ENCODE measurements at regions not wholly inside any gene's neighbourhood (a gene's known extent, or its start where the extent isn't known, plus 50 kb on each side); places are given as distances from the start of the nearest gene placed in this dataset.

DNA sequence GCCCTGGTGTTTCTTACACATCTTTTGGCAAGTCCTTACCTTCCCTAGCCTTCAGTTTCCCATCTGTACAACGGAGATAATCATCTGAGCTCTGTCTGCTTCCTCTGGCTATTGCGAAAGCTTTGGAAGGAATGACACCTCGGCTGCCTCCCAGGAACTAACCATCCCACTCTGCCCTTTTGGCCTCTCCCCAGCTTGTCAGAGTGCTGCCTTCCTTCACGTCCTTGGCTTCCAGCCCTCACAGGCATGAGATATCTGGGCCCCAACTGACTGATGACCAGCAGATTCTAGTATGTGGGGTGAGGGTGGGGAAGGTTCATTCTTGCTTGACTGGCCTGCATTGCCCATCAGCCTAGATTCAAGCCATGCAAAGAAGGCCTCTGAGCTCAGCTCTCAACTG is 253.1 kb upstream of the FGGY start:
- TF ChIP-seq, protein P1, sequence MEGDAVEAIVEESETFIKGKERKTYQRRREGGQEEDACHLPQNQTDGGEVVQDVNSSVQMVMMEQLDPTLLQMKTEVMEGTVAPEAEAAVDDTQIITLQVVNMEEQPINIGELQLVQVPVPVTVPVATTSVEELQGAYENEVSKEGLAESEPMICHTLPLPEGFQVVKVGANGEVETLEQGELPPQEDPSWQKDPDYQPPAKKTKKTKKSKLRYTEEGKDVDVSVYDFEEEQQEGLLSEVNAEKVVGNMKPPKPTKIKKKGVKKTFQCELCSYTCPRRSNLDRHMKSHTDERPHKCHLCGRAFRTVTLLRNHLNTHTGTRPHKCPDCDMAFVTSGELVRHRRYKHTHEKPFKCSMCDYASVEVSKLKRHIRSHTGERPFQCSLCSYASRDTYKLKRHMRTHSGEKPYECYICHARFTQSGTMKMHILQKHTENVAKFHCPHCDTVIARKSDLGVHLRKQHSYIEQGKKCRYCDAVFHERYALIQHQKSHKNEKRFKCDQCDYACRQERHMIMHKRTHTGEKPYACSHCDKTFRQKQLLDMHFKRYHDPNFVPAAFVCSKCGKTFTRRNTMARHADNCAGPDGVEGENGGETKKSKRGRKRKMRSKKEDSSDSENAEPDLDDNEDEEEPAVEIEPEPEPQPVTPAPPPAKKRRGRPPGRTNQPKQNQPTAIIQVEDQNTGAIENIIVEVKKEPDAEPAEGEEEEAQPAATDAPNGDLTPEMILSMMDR (IDR thresholded peaks at IDR 0.05), result no peak
- TF ChIP-seq POLR2A (IDR thresholded peaks at IDR 0.05), result peak in 1 of 2 donors; percentile 15
- Histone ChIP-seq H3K4me3 (no peak overlapping the region), H3K9me3 (no peaks in the 10 kb centered on the region), H3K27ac (peak overlapping the region; percentile 58 to 66), H3K27me3 (no peaks in the 10 kb centered on the region), H3K36me3 (no peaks in the 10 kb centered on the region), H3K4me1 (peaks cover 0 to 13% of the 10 kb centered on the region in 2 donors)
- intact Hi-C loops (cut with DNase I; ENCODE audit: low total_unique reads), result no loop called here
- DNase-seq, result peak; percentile 89 to 93

DNA sequence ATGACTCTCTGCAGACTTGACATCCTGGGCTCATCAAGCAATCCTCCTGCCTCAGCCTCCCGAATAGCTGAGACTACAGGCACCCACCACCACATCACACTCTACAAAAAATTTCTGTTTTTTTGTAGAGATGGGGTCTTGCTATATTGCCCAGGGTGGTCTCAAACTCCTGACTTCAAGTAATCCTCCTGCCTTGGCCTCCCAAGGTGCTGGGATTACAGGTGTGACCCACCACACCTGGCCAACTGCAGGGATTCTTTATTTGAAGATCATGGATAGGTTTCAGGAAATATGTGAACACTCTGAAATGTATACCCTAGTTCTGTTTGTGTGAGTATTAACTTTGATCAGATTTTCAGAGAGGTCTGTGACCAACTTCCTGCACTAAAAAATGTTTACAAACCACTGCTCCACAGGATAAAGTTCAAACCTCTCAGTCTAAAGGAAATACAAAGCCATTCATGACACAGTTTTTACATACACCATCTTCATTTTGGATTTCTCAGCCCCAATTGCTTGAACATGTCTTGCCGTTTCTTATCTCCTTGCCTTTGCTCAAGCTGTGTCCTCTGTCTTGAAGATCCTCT is 252.3 kb upstream of the FGGY start:
- Histone ChIP-seq H3K27ac (peak overlapping the region; percentile 58 to 66), H3K4me1 (peaks cover 0 to 13% of the 10 kb centered on the region in 2 donors), H3K4me3 (no peak overlapping the region), H3K36me3 (no peaks in the 10 kb centered on the region), H3K27me3 (no peaks in the 10 kb centered on the region), H3K9me3 (no peaks in the 10 kb centered on the region)
- intact Hi-C loops (cut with DNase I; ENCODE audit: low total_unique reads), result no loop called here
- TF ChIP-seq, protein P1 (IDR thresholded peaks at IDR 0.05), result no peak
- TF ChIP-seq POLR2A (IDR thresholded peaks at IDR 0.05), result no peak
- DNase-seq, result no peak

DNA sequence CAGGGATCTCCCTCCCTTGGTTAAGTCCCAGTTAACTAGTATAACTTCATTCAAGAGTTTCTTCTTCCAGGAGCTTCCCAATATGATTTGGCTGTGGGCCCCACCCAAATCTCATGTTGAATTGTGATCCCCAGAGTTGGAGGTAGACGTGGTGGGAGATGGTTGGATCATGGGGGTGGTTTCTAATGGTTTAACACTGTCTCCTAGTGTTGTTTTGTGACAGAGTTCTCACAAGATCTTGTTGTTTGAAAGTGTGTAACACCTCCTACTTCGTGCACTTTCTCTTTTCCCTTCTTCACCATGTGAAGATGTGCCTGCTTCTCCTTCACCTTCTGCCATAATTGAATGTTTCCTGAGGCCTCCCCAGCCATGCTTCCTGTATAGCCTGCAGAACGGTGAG is 251.8 kb upstream of the FGGY start:
- Histone ChIP-seq H3K4me1 (peaks cover 0 to 13% of the 10 kb centered on the region in 2 donors), H3K4me3 (no peak overlapping the region), H3K27me3 (no peaks in the 10 kb centered on the region), H3K27ac (peak overlapping the region; percentile 58 to 66), H3K36me3 (no peaks in the 10 kb centered on the region), H3K9me3 (no peaks in the 10 kb centered on the region)
- TF ChIP-seq POLR2A (IDR thresholded peaks at IDR 0.05), result no peak
- TF ChIP-seq, protein P1 (IDR thresholded peaks at IDR 0.05), result no peak
- intact Hi-C loops (cut with DNase I; ENCODE audit: low total_unique reads), result no loop called here
- DNase-seq, result no peak

DNA sequence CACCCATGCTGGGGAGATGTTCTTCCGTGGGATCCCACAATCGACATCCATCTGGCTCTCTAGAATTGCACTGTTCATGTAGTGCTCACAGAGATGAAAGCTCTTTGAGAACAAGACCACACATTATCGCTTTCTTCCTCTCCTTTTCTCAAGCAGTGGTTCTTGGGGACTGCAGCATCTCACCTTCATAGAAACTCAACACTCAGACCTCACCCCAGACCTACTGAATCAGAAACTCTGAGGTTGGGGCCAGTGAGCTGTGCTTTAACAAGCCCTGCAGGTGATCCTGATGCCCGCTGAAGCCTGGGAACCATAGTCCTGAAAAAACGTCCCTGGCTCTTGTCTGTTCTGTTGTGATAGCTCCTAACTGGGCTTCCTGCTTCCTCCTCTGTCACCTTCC is 251.3 kb upstream of the FGGY start:
- Histone ChIP-seq H3K4me1 (peaks cover 0 to 13% of the 10 kb centered on the region in 2 donors), H3K4me3 (no peak overlapping the region), H3K27me3 (no peaks in the 10 kb centered on the region), H3K36me3 (no peaks in the 10 kb centered on the region), H3K27ac (peak overlapping the region; percentile 58 to 66), H3K9me3 (no peaks in the 10 kb centered on the region)
- intact Hi-C loops (cut with DNase I; ENCODE audit: low total_unique reads), result no loop called here
- TF ChIP-seq, protein P1 (IDR thresholded peaks at IDR 0.05), result no peak
- no peak for TF ChIP-seq POLR2A (IDR thresholded peaks at IDR 0.05)
- DNase-seq, result no peak

- intact Hi-C loops (cut with DNase I; ENCODE audit: low total_unique reads), result no loop called here
Measured at GRCh38 chr1:59046134-59046533, 250.8 kb upstream of the FGGY start.

More at GRCh38 chr1:59046134-59046533, 250.8 kb upstream of the FGGY start:
- Histone ChIP-seq H3K9me3 (no peaks in the 10 kb centered on the region), H3K27me3 (no peaks in the 10 kb centered on the region), H3K4me1 (peaks cover 0 to 13% of the 10 kb centered on the region in 2 donors), H3K4me3 (no peak overlapping the region), H3K36me3 (no peaks in the 10 kb centered on the region), H3K27ac (peak overlapping the region; percentile 58 to 66)
- DNase-seq, result no peak
- TF ChIP-seq, protein P1 (IDR thresholded peaks at IDR 0.05), result no peak
- no peak for TF ChIP-seq POLR2A (IDR thresholded peaks at IDR 0.05)

Measured in uterus (tissue), 3 donors.